ENCODE measurements at regions not wholly inside any gene's neighbourhood (a gene's known extent, or its start where the extent isn't known, plus 50 kb on each side); places are given as distances from the start of the nearest gene placed in this dataset.
"Not testable (repeated sequence)": the region's sequence is repeated elsewhere in the genome, so short reads cannot be mapped to it uniquely, and the experiment has no call there.

- TF ChIP-seq EZH2 (IDR thresholded peaks at IDR 0.05; ENCODE audit: low read length, unreplicated experiment); CTCF (conservative IDR thresholded peaks at IDR 0.05; ENCODE audit: low read depth, low read length): not testable (repeated sequence)
Observed at GRCh38 chr7:65081669-65082055, 75.2 kb upstream of the ERV3-1 start.
